ENCODE measurements at regions not wholly inside any gene's neighbourhood (a gene's known extent, or its start where the extent isn't known, plus 50 kb on each side); places are given as distances from the start of the nearest gene placed in this dataset.

DNA sequence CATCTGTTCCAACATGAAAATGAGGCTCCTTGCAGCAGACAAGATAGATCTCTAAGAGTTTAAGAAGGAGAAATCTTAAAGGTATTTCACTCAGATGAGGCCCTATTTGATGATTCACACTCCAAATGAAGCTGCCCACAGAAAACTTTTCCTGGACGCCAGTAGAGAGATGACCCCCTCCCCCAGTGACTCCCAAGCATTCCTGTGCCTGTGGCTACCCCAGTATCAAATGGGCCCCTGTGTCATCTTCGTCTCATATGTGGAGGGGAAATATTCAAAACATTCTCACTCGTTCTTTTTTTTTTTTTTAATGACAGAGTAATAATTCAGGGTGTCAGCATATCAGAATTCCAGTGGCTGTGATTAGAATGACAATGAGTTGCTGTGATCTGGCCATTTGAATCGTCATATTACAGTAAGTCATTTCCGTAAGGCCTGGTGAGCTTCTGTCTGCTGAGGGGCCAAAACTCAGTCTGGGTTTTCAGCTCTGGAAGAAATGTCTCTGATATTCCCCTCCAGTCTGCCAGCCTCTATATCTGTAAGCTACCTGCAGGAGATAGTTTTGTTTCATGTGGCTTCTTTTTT lies 194.7 kb downstream of the URI1 start (continued):
- TF ChIP-seq, protein P1, sequence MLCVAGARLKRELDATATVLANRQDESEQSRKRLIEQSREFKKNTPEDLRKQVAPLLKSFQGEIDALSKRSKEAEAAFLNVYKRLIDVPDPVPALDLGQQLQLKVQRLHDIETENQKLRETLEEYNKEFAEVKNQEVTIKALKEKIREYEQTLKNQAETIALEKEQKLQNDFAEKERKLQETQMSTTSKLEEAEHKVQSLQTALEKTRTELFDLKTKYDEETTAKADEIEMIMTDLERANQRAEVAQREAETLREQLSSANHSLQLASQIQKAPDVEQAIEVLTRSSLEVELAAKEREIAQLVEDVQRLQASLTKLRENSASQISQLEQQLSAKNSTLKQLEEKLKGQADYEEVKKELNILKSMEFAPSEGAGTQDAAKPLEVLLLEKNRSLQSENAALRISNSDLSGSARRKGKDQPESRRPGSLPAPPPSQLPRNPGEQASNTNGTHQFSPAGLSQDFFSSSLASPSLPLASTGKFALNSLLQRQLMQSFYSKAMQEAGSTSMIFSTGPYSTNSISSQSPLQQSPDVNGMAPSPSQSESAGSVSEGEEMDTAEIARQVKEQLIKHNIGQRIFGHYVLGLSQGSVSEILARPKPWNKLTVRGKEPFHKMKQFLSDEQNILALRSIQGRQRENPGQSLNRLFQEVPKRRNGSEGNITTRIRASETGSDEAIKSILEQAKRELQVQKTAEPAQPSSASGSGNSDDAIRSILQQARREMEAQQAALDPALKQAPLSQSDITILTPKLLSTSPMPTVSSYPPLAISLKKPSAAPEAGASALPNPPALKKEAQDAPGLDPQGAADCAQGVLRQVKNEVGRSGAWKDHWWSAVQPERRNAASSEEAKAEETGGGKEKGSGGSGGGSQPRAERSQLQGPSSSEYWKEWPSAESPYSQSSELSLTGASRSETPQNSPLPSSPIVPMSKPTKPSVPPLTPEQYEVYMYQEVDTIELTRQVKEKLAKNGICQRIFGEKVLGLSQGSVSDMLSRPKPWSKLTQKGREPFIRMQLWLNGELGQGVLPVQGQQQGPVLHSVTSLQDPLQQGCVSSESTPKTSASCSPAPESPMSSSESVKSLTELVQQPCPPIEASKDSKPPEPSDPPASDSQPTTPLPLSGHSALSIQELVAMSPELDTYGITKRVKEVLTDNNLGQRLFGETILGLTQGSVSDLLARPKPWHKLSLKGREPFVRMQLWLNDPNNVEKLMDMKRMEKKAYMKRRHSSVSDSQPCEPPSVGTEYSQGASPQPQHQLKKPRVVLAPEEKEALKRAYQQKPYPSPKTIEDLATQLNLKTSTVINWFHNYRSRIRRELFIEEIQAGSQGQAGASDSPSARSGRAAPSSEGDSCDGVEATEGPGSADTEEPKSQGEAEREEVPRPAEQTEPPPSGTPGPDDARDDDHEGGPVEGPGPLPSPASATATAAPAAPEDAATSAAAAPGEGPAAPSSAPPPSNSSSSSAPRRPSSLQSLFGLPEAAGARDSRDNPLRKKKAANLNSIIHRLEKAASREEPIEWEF (IDR thresholded peaks at IDR 0.05; ENCODE audit: insufficient replicate concordance, low read depth, low read length) = no peak
- TF ChIP-seq POU2F2 (IDR thresholded peaks at IDR 0.05; ENCODE audit: borderline replicate concordance, low read depth, low read length) (no peak), CHD4 (IDR thresholded peaks at IDR 0.05) (no peak), SMAD5 (IDR thresholded peaks at IDR 0.05; ENCODE audit: low read depth) (no peak), SUPT20H (IDR thresholded peaks at IDR 0.05; ENCODE audit: borderline replicate concordance, control insufficient read depth, low read depth, low read length) (no peak)

DNA sequence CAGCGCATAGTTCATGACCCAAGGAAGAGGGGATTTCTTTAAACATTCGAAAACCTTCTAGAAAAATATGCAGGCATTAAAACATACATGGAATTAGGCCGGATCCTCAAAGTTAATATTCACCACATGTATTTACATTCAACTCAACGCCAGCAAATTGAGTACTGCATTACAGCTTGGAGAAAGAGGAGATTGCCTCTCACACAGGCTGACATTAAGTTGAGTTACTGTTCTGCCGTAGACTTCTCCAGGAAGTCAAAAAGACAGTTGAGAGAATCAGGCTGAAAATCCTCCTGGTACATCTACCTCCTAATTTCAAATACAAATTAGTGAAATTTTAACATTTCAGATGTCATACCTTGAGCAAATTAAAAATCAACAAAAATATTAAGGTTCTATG lies 195.7 kb downstream of the URI1 start:
- in situ Hi-C loops (cut with MboI) = no loop called here

More for the DNA sequence above, 195.7 kb downstream of the URI1 start:
- ChIA-PET RAD21 (ENCODE audit: unreplicated experiment) (no interaction called here), CTCF (no interaction called here), SMC1A (ENCODE audit: uncharacterized antibody, unreplicated experiment) (no interaction called here), POLR2A (no interaction called here)
- Histone ChIP-seq H4K20me1 (ENCODE audit: control insufficient read depth, insufficient read depth) (no peaks in the 10 kb centered on the region), H3K79me2 (ENCODE audit: control insufficient read depth, insufficient read depth, low read length) (no peaks in the 10 kb centered on the region), H3K27me3 (replicated peaks in 1 of 2; ENCODE audit: control insufficient read depth in 2 of 2, insufficient read depth in 2 of 2, low read length in 1 of 2) (no peaks in the 10 kb centered on the region; a peak in 1 of 4 replicates), H3K4me3 (no peak overlapping the region), H3K27ac (ENCODE audit: control insufficient read depth, insufficient read depth) (no peak overlapping the region), H3K4me1 (ENCODE audit: control insufficient read depth, insufficient read depth, low read length) (no peaks in the 10 kb centered on the region), H3K36me3 (ENCODE audit: control insufficient read depth in 2 of 2, insufficient read depth in 2 of 2, low read length in 1 of 2) (no peaks in the 10 kb centered on the region), H2AFZ (ENCODE audit: control insufficient read depth, low read depth, low read length) (no peak overlapping the region), H3K9me3 (replicated peaks; ENCODE audit: control insufficient read depth, insufficient read depth, low read length) (no peaks in the 10 kb centered on the region), H3K9ac (ENCODE audit: control insufficient read depth, insufficient read depth, low read length) (no peak overlapping the region), H3K4me2 (ENCODE audit: control insufficient read depth, insufficient read depth) (no peak overlapping the region)
- DNase-seq (ENCODE audit: low read depth, low spot score) (no peak), FAIRE-seq (no peak), ATAC-seq (no peak)
- intact Hi-C loops (cut with micrococcal nuclease; ENCODE audit: unreplicated experiment) = no loop called here
- no TSS peak for BruUV-seq (replicated peaks)
- TF ChIP-seq EGR1 (IDR thresholded peaks at IDR 0.05; ENCODE audit: borderline replicate concordance in 1 of 2, low read depth in 2 of 2, low read length in 2 of 2) = no peak
- TF ChIP-seq, protein P2, sequence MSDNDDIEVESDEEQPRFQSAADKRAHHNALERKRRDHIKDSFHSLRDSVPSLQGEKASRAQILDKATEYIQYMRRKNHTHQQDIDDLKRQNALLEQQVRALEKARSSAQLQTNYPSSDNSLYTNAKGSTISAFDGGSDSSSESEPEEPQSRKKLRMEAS (IDR thresholded peaks at IDR 0.05; ENCODE audit: low read depth, low read length) = no peak
- 32% methylated on average over 5 of the region's 5 CpGs for WGBS (ENCODE audit: insufficient coverage, insufficient replicate concordance, low lambda C conversion rate, missing lambda C conversion rate)
